K562 (cell line): ENCODE measurements at regions not wholly inside any gene's neighbourhood (a gene's known extent, or its start where the extent isn't known, plus 50 kb on each side); places are given as distances from the start of the nearest gene placed in this dataset.

ENCODE experiments used
- AFF4 ChIP-seq: sonication (generic); formaldehyde crosslinking; IDR thresholded peaks from 2 replicates; pipeline ENCODE4 v1.8.0; 2023; ENCODE audit warnings: mild to moderate bottlenecking, missing genetic modification reagents
- MED1 ChIP-seq: sonication (generic); formaldehyde crosslinking; IDR thresholded peaks from 2 replicates; pipeline ENCODE4 v1.8.1; 2023; ENCODE audit warnings: missing genetic modification reagents, borderline replicate concordance
- NFIX ChIP-seq: fragments of 250-450 bp; sonication (Bioruptor Pico); IDR thresholded peaks from 2 replicates; pipeline ENCODE4 v1.4.0; 2020; ENCODE audit warnings: low read depth, mild to moderate bottlenecking, moderate library complexity
- PRMT5 ChIP-seq: sonication (generic); formaldehyde crosslinking; IDR thresholded peaks from 2 replicates; pipeline ENCODE4 v1.5.0; 2020; ENCODE audit warnings: missing genetic modification reagents
- SNRNP70 ChIP-seq: fragments of 200-400 bp; formaldehyde crosslinking; optimal IDR thresholded peaks from 2 replicates; pipeline ENCODE3; 2017; ENCODE audit warnings: low read depth, low read length
- SP1 ChIP-seq: sonication (generic); formaldehyde crosslinking; IDR thresholded peaks from 2 replicates; pipeline ENCODE4 v1.8.1; 2022; ENCODE audit warnings: mild to moderate bottlenecking, missing genetic modification reagents
- TAF9B ChIP-seq: fragments of 450-650 bp; IDR thresholded peaks from 2 replicates; pipeline ENCODE4 v1.6.1; 2018; ENCODE audit warnings: mild to moderate bottlenecking; ENCODE audit not compliant: partially characterized antibody
- ZNF449 ChIP-seq: fragments of 250-450 bp; sonication (Bioruptor Pico); IDR thresholded peaks from 2 replicates; pipeline ENCODE4 v1.8.0; 2022; ENCODE audit warnings: moderate library complexity, mild to moderate bottlenecking, inconsistent platforms

GRCh38 chr15:69722924-69723323 lies 270.3 kb downstream of the RPLP1 start (continued):
- no peak for TF ChIP-seq SP1 (CRISPR knock-in tag)
- no peak for TF ChIP-seq ZNF449
- TF ChIP-seq MED1 (CRISPR knock-in tag), result no peak
- no peak for TF ChIP-seq AFF4
- no peak for TF ChIP-seq TAF9B
- no peak for TF ChIP-seq PRMT5 (CRISPR knock-in tag)
- TF ChIP-seq SNRNP70, result no peak
- TF ChIP-seq NFIX (CRISPR knock-in tag), result no peak
